Mesenchymal stem cell (in vitro differentiated cells and primary cell): ENCODE measurements at regions not wholly inside any gene's neighbourhood (a gene's known extent, or its start where the extent isn't known, plus 50 kb on each side); places are given as distances from the start of the nearest gene placed in this dataset.
A peak's percentile ranks its signal among the peaks of the same experiment; 100 is the strongest.

Experiments used
- DNase-seq: peaks from one replicate; pipeline ENCODE4 v3.0.0-alpha.2; 2013
- H2AFZ ChIP-seq: one replicate; pipeline ENCODE4 v1.6.1; 2013; ENCODE audit warnings: low read depth, mild to moderate bottlenecking, control low read depth, inconsistent platforms, low read length, moderate library complexity
- H2AK5ac ChIP-seq: 2 replicates; pipeline ENCODE4 v1.6.1; 2013; ENCODE audit warnings: low read length, moderate library complexity, mild to moderate bottlenecking, inconsistent platforms; ENCODE audit not compliant: severe bottlenecking
- H2BK120ac ChIP-seq: one replicate; pipeline ENCODE4 v1.6.1; 2013; ENCODE audit warnings: low read depth, mild to moderate bottlenecking, inconsistent platforms, low read length, moderate library complexity
- H2BK12ac ChIP-seq, 2 experiments: one replicate each; pipeline ENCODE4 v1.6.1; 2013; ENCODE audit warnings: inconsistent platforms in 2 of 2, low read length in 2 of 2, mild to moderate bottlenecking in 2 of 2, moderate library complexity in 2 of 2, control low read depth in 1 of 2
- H2BK15ac ChIP-seq: one replicate; pipeline ENCODE4 v1.6.1; 2013; ENCODE audit warnings: mild to moderate bottlenecking, low read depth, inconsistent platforms; ENCODE audit not compliant: poor library complexity, severe bottlenecking
- H2BK5ac ChIP-seq: 2 replicates; pipeline ENCODE4 v1.6.1; 2013; ENCODE audit warnings: low read depth, mild to moderate bottlenecking, low read length, control low read depth, inconsistent platforms; ENCODE audit not compliant: poor library complexity, severe bottlenecking
- H3K14ac ChIP-seq, 2 experiments: one replicate each; pipeline ENCODE4 v1.6.1; 2013; ENCODE audit warnings: inconsistent platforms in 2 of 2, low read length in 2 of 2, control low read depth in 1 of 2, mild to moderate bottlenecking in 1 of 2, moderate library complexity in 1 of 2
- H3K18ac ChIP-seq, 2 experiments: one replicate each; pipeline ENCODE4 v1.6.1; 2013; ENCODE audit warnings: inconsistent platforms in 2 of 2, low read length in 2 of 2, control low read depth in 1 of 2, low read depth in 1 of 2, mild to moderate bottlenecking in 1 of 2
- H3K23ac ChIP-seq, 2 experiments: one replicate each; pipeline ENCODE4 v1.6.1; 2013; ENCODE audit warnings: inconsistent platforms in 2 of 2, low read length in 2 of 2, mild to moderate bottlenecking in 2 of 2, moderate library complexity in 2 of 2, control low read depth in 1 of 2
- H3K27ac ChIP-seq: 2 replicates; pipeline ENCODE4 v1.5.1; 2013; ENCODE audit warnings: mild to moderate bottlenecking, moderate library complexity, low read length, control low read depth, inconsistent platforms; ENCODE audit not compliant: poor library complexity, severe bottlenecking
- H3K27me3 ChIP-seq, 2 experiments: 2 replicates each; pipeline versions ENCODE4 v1.6.1 to v1.7.0; 2013; ENCODE audit warnings: low read length in 2 of 2, mild to moderate bottlenecking in 2 of 2, moderate library complexity in 2 of 2, control low read depth in 1 of 2, inconsistent platforms in 1 of 2; ENCODE audit not compliant: control insufficient read depth in 1 of 2, insufficient read depth in 1 of 2
- H3K36me3 ChIP-seq, 2 experiments: 2 replicates each; pipeline versions ENCODE4 v1.6.1 to v1.7.0; 2013; ENCODE audit warnings: low read length in 2 of 2, control low read depth in 1 of 2, inconsistent platforms in 1 of 2, low read depth in 1 of 2, mild to moderate bottlenecking in 1 of 2; ENCODE audit not compliant: insufficient read depth in 2 of 2, control insufficient read depth in 1 of 2
- H3K4ac ChIP-seq, 2 experiments: one replicate each; pipeline ENCODE4 v1.6.1; 2013; ENCODE audit warnings: inconsistent platforms in 2 of 2, low read length in 2 of 2, mild to moderate bottlenecking in 2 of 2, moderate library complexity in 2 of 2, control low read depth in 1 of 2, low read depth in 1 of 2
- H3K4me1 ChIP-seq: 2 replicates; pipeline ENCODE4 v1.6.1; 2013; ENCODE audit warnings: low read depth, low read length, control low read depth; ENCODE audit not compliant: control insufficient read depth, insufficient read depth
- H3K4me2 ChIP-seq: 2 replicates; pipeline ENCODE4 v1.6.1; 2013; ENCODE audit warnings: low read length, mild to moderate bottlenecking, inconsistent platforms; ENCODE audit not compliant: poor library complexity, severe bottlenecking
- H3K4me3 ChIP-seq, 2 experiments: 2 replicates each; pipeline versions ENCODE4 v1.5.1 to v1.7.0; 2013; ENCODE audit warnings: low read length in 2 of 2, mild to moderate bottlenecking in 2 of 2, control low read depth in 1 of 2, low read depth in 1 of 2; ENCODE audit not compliant: insufficient read depth in 1 of 2
- H3K79me1 ChIP-seq: replicated peaks from 2 replicates; pipeline ENCODE4 v1.6.1; 2013; ENCODE audit warnings: mild to moderate bottlenecking, control low read depth, low read length, inconsistent platforms; ENCODE audit not compliant: poor library complexity, severe bottlenecking
- H3K9ac ChIP-seq: 2 replicates; pipeline ENCODE4 v1.7.0; 2013; ENCODE audit warnings: mild to moderate bottlenecking, low read length, moderate library complexity
- H3K9me3 ChIP-seq: 2 replicates; pipeline ENCODE4 v1.7.0; 2013; ENCODE audit warnings: mild to moderate bottlenecking, low read length; ENCODE audit not compliant: control insufficient read depth
- H4K8ac ChIP-seq: one replicate; pipeline ENCODE4 v1.6.1; 2013; ENCODE audit warnings: inconsistent platforms, mild to moderate bottlenecking, low read length, moderate library complexity
- H4K91ac ChIP-seq: one replicate; pipeline ENCODE4 v1.6.1; 2013; ENCODE audit warnings: mild to moderate bottlenecking, low read length, inconsistent platforms
- WGBS: methylation state at CpG from one replicate; pipeline ENCODE4 v1.1.7; 2013; ENCODE audit warnings: mixed read lengths; 5-methylcytosine and 5-hydroxymethylcytosine counted together

DNA sequence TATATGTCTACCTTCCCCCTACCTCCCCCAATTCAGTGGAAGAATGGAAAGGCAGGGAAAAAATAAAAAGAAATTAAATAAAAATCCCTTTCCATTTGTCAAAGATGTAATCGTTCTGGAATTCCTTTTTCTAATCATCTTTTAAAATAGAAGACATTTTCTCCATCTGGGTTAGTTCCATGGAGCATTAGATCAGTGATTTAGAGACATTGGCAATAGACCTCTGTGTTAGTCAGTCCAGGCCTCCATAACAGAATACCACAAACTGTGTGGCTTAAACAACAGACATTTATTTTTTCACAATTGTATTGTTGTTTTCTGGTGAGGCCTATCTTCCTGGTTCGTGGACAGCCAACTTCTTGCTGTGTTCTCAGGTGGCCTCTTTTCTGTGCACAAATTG lies 516.6 kb upstream of the DAB2 start:
- Histone ChIP-seq H2AFZ (no peak overlapping the region), H2BK12ac (no peak overlapping the region), H2AK5ac (no peak overlapping the region), H3K4me2 (no peak overlapping the region), H3K23ac (no peak overlapping the region), H4K8ac (no peak overlapping the region), H3K4ac (no peak overlapping the region), H4K91ac (no peak overlapping the region), H3K14ac (no peak overlapping the region), H3K27me3 (no peaks in the 10 kb centered on the region), H2BK5ac (no peak overlapping the region), H3K79me1 (no peaks in the 10 kb centered on the region), H2BK120ac (no peak overlapping the region), H3K9ac (peak overlapping the region; percentile 54), H3K4me1 (no peaks in the 10 kb centered on the region), H3K27ac (no peak overlapping the region), H3K4me3 (no peak overlapping the region), H3K36me3 (no peaks in the 10 kb centered on the region), H3K18ac (no peak overlapping the region), H2BK15ac (no peak overlapping the region), H3K9me3 (peaks cover 4% of the 10 kb centered on the region)
- WGBS, result no CpG with 5 or more reads among the region's 2 CpGs
- DNase-seq, result no peak

DNA sequence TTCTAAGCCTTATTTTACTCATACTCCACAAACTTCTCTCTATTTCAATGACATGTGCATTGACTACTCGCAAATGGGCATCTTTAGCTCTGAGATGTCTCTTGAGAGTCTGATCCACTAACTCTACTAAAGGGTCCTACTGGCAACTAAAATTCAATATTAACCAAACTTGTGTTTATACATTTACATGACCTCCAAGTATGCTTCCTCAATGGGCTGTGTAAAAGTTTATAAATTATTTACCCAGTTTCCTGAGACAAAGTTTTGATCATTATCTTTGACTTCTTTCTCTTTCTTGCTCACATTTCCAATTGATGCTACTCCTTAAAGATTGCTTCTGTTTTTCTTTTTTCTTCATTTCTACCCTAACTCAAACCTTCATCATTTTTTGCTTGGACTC lies 510.1 kb upstream of the DAB2 start:
- Histone ChIP-seq H2BK12ac (no peak overlapping the region), H3K18ac (no peak overlapping the region), H3K4me3 (no peak overlapping the region), H2AFZ (no peak overlapping the region), H3K14ac (no peak overlapping the region), H3K27me3 (no peaks in the 10 kb centered on the region), H3K9ac (no peak overlapping the region), H2AK5ac (no peak overlapping the region), H3K4me2 (no peak overlapping the region), H3K79me1 (no peaks in the 10 kb centered on the region), H4K8ac (no peak overlapping the region), H3K4me1 (no peaks in the 10 kb centered on the region), H4K91ac (no peak overlapping the region), H3K9me3 (peaks cover 4% of the 10 kb centered on the region), H3K23ac (no peak overlapping the region), H3K4ac (no peak overlapping the region), H3K36me3 (no peaks in the 10 kb centered on the region), H3K27ac (no peak overlapping the region), H2BK15ac (no peak overlapping the region), H2BK5ac (no peak overlapping the region), H2BK120ac (no peak overlapping the region)
- 93% methylated on average over 1 of the region's 1 CpG for WGBS
- no peak for DNase-seq

DNA sequence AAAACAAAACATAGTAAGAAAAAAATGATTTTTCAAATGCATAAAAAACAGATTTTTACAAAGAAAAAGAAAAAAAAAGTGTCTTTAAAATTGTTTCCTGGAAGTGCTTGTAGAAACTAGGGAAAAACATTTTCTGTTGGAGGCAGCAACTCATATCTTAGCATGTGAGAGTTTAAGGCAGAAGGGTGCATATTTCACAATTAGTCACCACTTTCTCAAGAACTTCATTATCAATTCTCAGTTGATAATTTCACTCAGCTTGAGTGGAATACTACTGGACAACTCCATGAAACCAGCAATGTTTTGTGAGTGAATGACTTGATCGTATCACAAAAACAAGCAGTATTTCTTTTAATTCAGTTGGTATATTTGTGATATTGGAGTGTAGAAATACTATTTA lies 508.3 kb upstream of the DAB2 start:
- no peaks in the 10 kb centered on the region for H3K79me1 ChIP-seq
- WGBS, result no CpG with 5 or more reads among the region's 1 CpG
- H3K9ac ChIP-seq, result no peak overlapping the region
- H3K9me3 ChIP-seq, result no peaks in the 10 kb centered on the region
- H3K4me1 ChIP-seq, result no peaks in the 10 kb centered on the region
- no peak overlapping the region for H2BK12ac ChIP-seq
- H3K4ac ChIP-seq, result no peak overlapping the region
- H3K23ac ChIP-seq, result no peak overlapping the region
- H3K27me3 ChIP-seq, result no peaks in the 10 kb centered on the region
- DNase-seq, result no peak
- no peak overlapping the region for H3K18ac ChIP-seq
- H2BK120ac ChIP-seq, result no peak overlapping the region
- no peak overlapping the region for H3K14ac ChIP-seq
- H2AK5ac ChIP-seq, result no peak overlapping the region
- no peaks in the 10 kb centered on the region for H3K36me3 ChIP-seq
- no peak overlapping the region for H3K27ac ChIP-seq
- H2BK15ac ChIP-seq, result no peak overlapping the region
- H2BK5ac ChIP-seq, result no peak overlapping the region
- no peak overlapping the region for H4K8ac ChIP-seq
- no peak overlapping the region for H4K91ac ChIP-seq
- no peak overlapping the region for H3K4me3 ChIP-seq
- H2AFZ ChIP-seq, result no peak overlapping the region
- H3K4me2 ChIP-seq, result no peak overlapping the region

DNA sequence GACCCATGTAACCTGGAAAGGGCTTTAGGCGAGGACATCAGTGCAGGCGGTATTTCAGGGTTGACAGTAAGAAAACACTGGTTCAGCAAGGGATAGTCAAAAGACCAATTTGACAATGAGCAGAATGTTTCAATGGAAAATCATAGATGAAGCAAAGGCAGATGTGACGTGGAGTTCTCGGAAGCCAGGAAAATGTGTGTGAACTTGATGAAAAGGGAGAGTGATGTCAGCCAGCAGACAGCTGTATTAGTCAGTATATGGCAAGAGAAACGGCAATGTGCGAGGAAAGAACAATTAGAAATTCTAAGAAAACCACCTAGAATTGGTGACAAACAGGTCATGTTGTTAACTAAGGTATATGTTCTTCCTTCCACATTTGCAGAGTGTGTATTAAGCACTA lies 503.9 kb upstream of the DAB2 start:
- 93% methylated on average over 6 of the region's 6 CpGs for WGBS
- H3K27ac ChIP-seq, result no peak overlapping the region
- no peaks in the 10 kb centered on the region for H3K4me1 ChIP-seq
- H2BK12ac ChIP-seq, result no peak overlapping the region
- peak overlapping the region; percentile 46 for H3K9ac ChIP-seq
- H3K27me3 ChIP-seq, result no peaks in the 10 kb centered on the region
- H3K36me3 ChIP-seq, result no peaks in the 10 kb centered on the region
- no peak overlapping the region for H3K4me3 ChIP-seq
- H2AFZ ChIP-seq, result no peak overlapping the region
- no peak for DNase-seq
- no peak overlapping the region for H2AK5ac ChIP-seq
- no peaks in the 10 kb centered on the region for H3K9me3 ChIP-seq
- H3K79me1 ChIP-seq, result no peaks in the 10 kb centered on the region
- no peak overlapping the region for H3K23ac ChIP-seq
- H3K18ac ChIP-seq, result no peak overlapping the region
- H3K4ac ChIP-seq, result no peak overlapping the region
- no peak overlapping the region for H4K8ac ChIP-seq
- no peak overlapping the region for H4K91ac ChIP-seq
- no peak overlapping the region for H2BK5ac ChIP-seq
- no peak overlapping the region for H3K14ac ChIP-seq
- H2BK15ac ChIP-seq, result no peak overlapping the region
- no peak overlapping the region for H2BK120ac ChIP-seq
- H3K4me2 ChIP-seq, result no peak overlapping the region
